Suprapubic skin (tissue), 4 donors: ENCODE measurements at regions not wholly inside any gene's neighbourhood (a gene's known extent, or its start where the extent isn't known, plus 50 kb on each side); places are given as distances from the start of the nearest gene placed in this dataset.

Source experiments
- DNase-seq, 2 donors: peaks; one replicate each; pipeline ENCODE4 v3.0.0-alpha.2; 2019; ENCODE audit warnings: low spot score in 2 of 2
- H3K27ac ChIP-seq: fragments of 200-600 bp; sonication (generic); one replicate; pipeline ENCODE4 v1.5.1; 2019
- H3K27me3 ChIP-seq: fragments of 200-600 bp; sonication (generic); one replicate; pipeline ENCODE4 v1.5.1; 2019
- H3K36me3 ChIP-seq: fragments of 200-600 bp; sonication (generic); one replicate; pipeline ENCODE4 v1.5.1; 2019
- H3K4me1 ChIP-seq: fragments of 200-600 bp; sonication (generic); one replicate; pipeline ENCODE4 v1.5.1; 2019
- H3K4me3 ChIP-seq: fragments of 200-600 bp; sonication (generic); one replicate; pipeline ENCODE4 v1.5.1; 2019; ENCODE audit warnings: mild to moderate bottlenecking
- H3K9me3 ChIP-seq: fragments of 200-600 bp; sonication (generic); one replicate; pipeline ENCODE4 v1.5.1; 2019
- EP300 ChIP-seq: sonication (generic); formaldehyde crosslinking; IDR thresholded peaks from one replicate; pipeline ENCODE4 v1.6.1; 2017; ENCODE audit warnings: antibody characterized with exemption
- WGBS: methylation state at CpG from one replicate; pipeline ENCODE4 v1.1.5; 2018; 5-methylcytosine and 5-hydroxymethylcytosine counted together
- TF ChIP-seq, protein P1 (sequence below), 2 donors: fragments of 200-600 bp in 1 of 2; fragments of 450-650 bp in 1 of 2; sonication (generic) in 1 of 2; IDR thresholded peaks; one replicate each; pipeline ENCODE4 v1.5.1; 2016 to 2019; ENCODE audit warnings: antibody characterized with exemption in 2 of 2, mild to moderate bottlenecking in 1 of 2, moderate library complexity in 1 of 2

DNA sequence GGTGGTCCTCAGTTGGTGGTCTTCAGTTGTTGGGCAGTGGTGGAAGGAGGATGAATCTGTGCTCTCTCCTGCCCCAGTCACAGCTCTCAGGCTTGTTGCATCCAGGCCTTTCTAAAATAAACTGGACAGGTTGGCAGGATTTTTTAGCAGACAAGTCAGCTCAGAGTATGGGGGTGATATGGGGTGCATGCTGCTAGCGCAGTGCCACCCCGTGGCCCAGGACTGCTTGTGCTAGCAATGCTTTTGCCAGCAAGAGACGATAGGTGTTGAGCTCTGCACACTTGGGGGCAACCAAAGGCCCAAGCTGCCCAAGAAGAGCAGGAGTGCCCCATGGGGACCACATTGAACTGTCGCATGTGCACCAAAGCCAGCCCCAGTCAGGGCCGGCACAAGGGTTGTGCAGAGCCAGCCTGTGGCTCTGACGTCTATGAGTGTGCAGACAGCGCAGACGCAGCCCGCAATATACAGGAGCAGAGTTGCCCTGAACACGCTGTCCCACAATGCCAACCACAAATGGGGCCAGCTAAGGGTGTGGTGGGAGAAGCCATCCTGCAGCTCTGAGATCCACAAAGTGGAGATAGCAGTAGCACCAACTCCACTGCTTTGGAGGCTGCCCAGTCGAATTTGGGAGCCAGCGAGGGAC lies 49.8 kb upstream of the PDSS1 start:
- no peaks in the 10 kb centered on the region for H3K27me3 ChIP-seq
- TF ChIP-seq, protein P1, sequence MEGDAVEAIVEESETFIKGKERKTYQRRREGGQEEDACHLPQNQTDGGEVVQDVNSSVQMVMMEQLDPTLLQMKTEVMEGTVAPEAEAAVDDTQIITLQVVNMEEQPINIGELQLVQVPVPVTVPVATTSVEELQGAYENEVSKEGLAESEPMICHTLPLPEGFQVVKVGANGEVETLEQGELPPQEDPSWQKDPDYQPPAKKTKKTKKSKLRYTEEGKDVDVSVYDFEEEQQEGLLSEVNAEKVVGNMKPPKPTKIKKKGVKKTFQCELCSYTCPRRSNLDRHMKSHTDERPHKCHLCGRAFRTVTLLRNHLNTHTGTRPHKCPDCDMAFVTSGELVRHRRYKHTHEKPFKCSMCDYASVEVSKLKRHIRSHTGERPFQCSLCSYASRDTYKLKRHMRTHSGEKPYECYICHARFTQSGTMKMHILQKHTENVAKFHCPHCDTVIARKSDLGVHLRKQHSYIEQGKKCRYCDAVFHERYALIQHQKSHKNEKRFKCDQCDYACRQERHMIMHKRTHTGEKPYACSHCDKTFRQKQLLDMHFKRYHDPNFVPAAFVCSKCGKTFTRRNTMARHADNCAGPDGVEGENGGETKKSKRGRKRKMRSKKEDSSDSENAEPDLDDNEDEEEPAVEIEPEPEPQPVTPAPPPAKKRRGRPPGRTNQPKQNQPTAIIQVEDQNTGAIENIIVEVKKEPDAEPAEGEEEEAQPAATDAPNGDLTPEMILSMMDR (IDR thresholded peaks at IDR 0.05): no peak
- no peak for TF ChIP-seq EP300
- H3K4me1 ChIP-seq: no peaks in the 10 kb centered on the region
- H3K36me3 ChIP-seq: no peaks in the 10 kb centered on the region
- no peaks in the 10 kb centered on the region for H3K9me3 ChIP-seq
- no peak overlapping the region for H3K27ac ChIP-seq
- H3K4me3 ChIP-seq: no peak overlapping the region
- DNase-seq: no peak
- WGBS: 89% methylated on average over 5 of the region's 12 CpGs
